Fibroblast of lung (primary cell): ENCODE measurements at regions not wholly inside any gene's neighbourhood (a gene's known extent, or its start where the extent isn't known, plus 50 kb on each side); places are given as distances from the start of the nearest gene placed in this dataset.

Experiments used
- DNase-seq, 2 donors: peaks; one replicate each; pipeline versions ENCODE4 v3.0.0 to v3.0.0-alpha.2; 2010; ENCODE audit warnings: low read depth in 2 of 2
- H2AFZ ChIP-seq: 2 replicates; pipeline ENCODE4 v1.5.1; 2012; ENCODE audit warnings: low read length, control low read depth, inconsistent platforms
- H3K27ac ChIP-seq: 2 replicates; pipeline ENCODE4 v1.5.1; 2011; ENCODE audit warnings: low read length, control low read depth; ENCODE audit not compliant: insufficient read depth
- H3K27me3 ChIP-seq: 2 replicates; pipeline ENCODE4 v1.5.1; 2011; ENCODE audit warnings: mild to moderate bottlenecking, low read length; ENCODE audit not compliant: control insufficient read depth, insufficient read depth
- H3K36me3 ChIP-seq: 2 replicates; pipeline ENCODE4 v1.5.1; 2011; ENCODE audit warnings: low read length; ENCODE audit not compliant: control insufficient read depth, insufficient read depth
- H3K4me1 ChIP-seq: 2 replicates; pipeline ENCODE4 v1.5.1; 2011; ENCODE audit warnings: low read length; ENCODE audit not compliant: control insufficient read depth, insufficient read depth; ENCODE audit errors: extremely low read depth
- H3K4me2 ChIP-seq: 2 replicates; pipeline ENCODE4 v1.5.1; 2011; ENCODE audit warnings: low read length, control low read depth; ENCODE audit not compliant: insufficient read depth; ENCODE audit errors: extremely low read depth
- H3K4me3 ChIP-seq, 4 experiments: fragments of 200-600 bp in 1 of 4; sonication (generic) in 1 of 4; replicated peaks in 1 of 4; 2 replicates each; pipeline ENCODE4 v1.5.1; 2011 to 2016; ENCODE audit warnings: low read length in 4 of 4, low read depth in 3 of 4, mild to moderate bottlenecking in 3 of 4, control low read depth in 2 of 4, inconsistent platforms in 1 of 4, mixed read lengths in 1 of 4; ENCODE audit not compliant: insufficient read depth in 1 of 4; ENCODE audit errors: control extremely low read depth in 1 of 4
- H3K79me2 ChIP-seq: 2 replicates; pipeline ENCODE4 v1.5.1; 2012; ENCODE audit warnings: mild to moderate bottlenecking, low read length, inconsistent platforms; ENCODE audit not compliant: control insufficient read depth, insufficient read depth
- H3K9ac ChIP-seq: 2 replicates; pipeline ENCODE4 v1.5.1; 2011; ENCODE audit warnings: mild to moderate bottlenecking, low read length, control low read depth; ENCODE audit not compliant: insufficient read depth
- H3K9me3 ChIP-seq: 2 replicates; pipeline ENCODE4 v1.5.1; 2012; ENCODE audit warnings: low read depth, low read length; ENCODE audit not compliant: control insufficient read depth, insufficient read depth
- H4K20me1 ChIP-seq: 2 replicates; pipeline ENCODE4 v1.5.1; 2011; ENCODE audit warnings: low read length; ENCODE audit not compliant: control insufficient read depth, insufficient read depth; ENCODE audit errors: extremely low read depth
- EZH2 ChIP-seq: IDR thresholded peaks from 2 replicates; pipeline ENCODE4 v1.5.1; 2012; ENCODE audit warnings: low read length, control low read depth, mild to moderate bottlenecking; ENCODE audit errors: missing control alignments
- TF ChIP-seq, protein P1 (sequence below), 2 donors: IDR thresholded peaks in 1 of 2; conservative IDR thresholded peaks in 1 of 2; 1 replicate in 1 of 2; 2 replicates in 1 of 2; pipeline ENCODE4 v1.5.1; 2011 to 2012; ENCODE audit warnings: low read length in 2 of 2, control low read depth in 1 of 2, inconsistent platforms in 1 of 2, low read depth in 1 of 2, mild to moderate bottlenecking in 1 of 2

DNA sequence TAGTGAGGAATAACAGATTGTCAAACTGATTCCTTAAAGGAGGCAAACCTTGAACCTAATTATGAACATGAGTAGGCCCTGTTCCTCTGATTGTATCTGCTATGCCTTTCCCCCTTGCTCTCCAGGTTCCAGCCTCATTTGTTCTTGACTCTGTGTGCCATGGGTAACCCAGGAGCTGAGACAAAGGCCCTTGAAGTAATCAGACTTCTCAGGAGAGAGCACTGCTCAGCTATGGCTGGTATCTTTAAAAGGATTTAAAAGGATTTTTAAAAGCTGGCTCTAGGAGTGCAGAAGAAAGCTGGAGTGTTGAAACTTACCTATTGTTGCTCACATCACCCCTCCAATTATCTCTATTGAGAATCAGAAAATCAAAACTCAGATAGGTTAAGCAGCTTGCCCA is 1565.5 kb upstream of the AGA start:
- H3K9ac ChIP-seq: no peak overlapping the region
- TF ChIP-seq EZH2: no peak
- TF ChIP-seq, protein P1, sequence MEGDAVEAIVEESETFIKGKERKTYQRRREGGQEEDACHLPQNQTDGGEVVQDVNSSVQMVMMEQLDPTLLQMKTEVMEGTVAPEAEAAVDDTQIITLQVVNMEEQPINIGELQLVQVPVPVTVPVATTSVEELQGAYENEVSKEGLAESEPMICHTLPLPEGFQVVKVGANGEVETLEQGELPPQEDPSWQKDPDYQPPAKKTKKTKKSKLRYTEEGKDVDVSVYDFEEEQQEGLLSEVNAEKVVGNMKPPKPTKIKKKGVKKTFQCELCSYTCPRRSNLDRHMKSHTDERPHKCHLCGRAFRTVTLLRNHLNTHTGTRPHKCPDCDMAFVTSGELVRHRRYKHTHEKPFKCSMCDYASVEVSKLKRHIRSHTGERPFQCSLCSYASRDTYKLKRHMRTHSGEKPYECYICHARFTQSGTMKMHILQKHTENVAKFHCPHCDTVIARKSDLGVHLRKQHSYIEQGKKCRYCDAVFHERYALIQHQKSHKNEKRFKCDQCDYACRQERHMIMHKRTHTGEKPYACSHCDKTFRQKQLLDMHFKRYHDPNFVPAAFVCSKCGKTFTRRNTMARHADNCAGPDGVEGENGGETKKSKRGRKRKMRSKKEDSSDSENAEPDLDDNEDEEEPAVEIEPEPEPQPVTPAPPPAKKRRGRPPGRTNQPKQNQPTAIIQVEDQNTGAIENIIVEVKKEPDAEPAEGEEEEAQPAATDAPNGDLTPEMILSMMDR (conservative IDR thresholded peaks at IDR 0.05 in 1 of 2, IDR thresholded peaks at IDR 0.05 in 1 of 2; ENCODE audit: low read depth in 1 of 2, low read length in 2 of 2): no peak
- H3K9me3 ChIP-seq: no peaks in the 10 kb centered on the region
- no peak overlapping the region for H3K4me2 ChIP-seq
- no peak overlapping the region for H3K4me3 ChIP-seq
- no peak overlapping the region for H3K27ac ChIP-seq
- no peaks in the 10 kb centered on the region for H4K20me1 ChIP-seq
- no peak overlapping the region for H2AFZ ChIP-seq
- no peaks in the 10 kb centered on the region for H3K27me3 ChIP-seq
- DNase-seq: no peak
- H3K79me2 ChIP-seq: no peaks in the 10 kb centered on the region
- H3K36me3 ChIP-seq: no peaks in the 10 kb centered on the region
- no peaks in the 10 kb centered on the region for H3K4me1 ChIP-seq

DNA sequence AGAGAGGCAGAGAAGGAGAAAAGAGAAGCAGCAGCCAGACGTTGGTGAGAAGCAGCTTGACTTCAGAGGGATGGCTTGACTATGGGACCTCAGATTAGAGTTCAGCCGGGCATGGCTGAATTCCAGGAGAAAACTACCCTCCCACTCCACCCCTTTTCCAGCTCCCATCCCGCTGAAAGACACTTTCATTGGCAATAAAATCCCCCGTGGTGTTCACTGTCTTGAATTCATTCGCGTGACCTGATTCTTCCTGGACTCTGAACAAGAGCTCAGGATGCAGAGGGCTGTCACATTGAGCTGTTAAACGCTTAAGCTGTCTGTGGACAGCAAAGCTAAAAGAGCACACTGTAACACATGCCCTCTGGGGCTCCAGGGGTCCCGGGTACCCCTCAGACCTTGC is 1575.3 kb upstream of the AGA start:
- H3K79me2 ChIP-seq: no peaks in the 10 kb centered on the region
- H2AFZ ChIP-seq: no peak overlapping the region
- no peaks in the 10 kb centered on the region for H3K36me3 ChIP-seq
- H4K20me1 ChIP-seq: no peaks in the 10 kb centered on the region
- H3K4me3 ChIP-seq: no peak overlapping the region
- no peaks in the 10 kb centered on the region for H3K4me1 ChIP-seq
- TF ChIP-seq, protein P1 (conservative IDR thresholded peaks at IDR 0.05 in 1 of 2, IDR thresholded peaks at IDR 0.05 in 1 of 2; ENCODE audit: low read depth in 1 of 2, low read length in 2 of 2): no peak
- no peak for TF ChIP-seq EZH2
- no peak for DNase-seq
- no peak overlapping the region for H3K9ac ChIP-seq
- no peaks in the 10 kb centered on the region for H3K27me3 ChIP-seq
- H3K9me3 ChIP-seq: no peaks in the 10 kb centered on the region
- H3K4me2 ChIP-seq: no peak overlapping the region
- no peak overlapping the region for H3K27ac ChIP-seq

DNA sequence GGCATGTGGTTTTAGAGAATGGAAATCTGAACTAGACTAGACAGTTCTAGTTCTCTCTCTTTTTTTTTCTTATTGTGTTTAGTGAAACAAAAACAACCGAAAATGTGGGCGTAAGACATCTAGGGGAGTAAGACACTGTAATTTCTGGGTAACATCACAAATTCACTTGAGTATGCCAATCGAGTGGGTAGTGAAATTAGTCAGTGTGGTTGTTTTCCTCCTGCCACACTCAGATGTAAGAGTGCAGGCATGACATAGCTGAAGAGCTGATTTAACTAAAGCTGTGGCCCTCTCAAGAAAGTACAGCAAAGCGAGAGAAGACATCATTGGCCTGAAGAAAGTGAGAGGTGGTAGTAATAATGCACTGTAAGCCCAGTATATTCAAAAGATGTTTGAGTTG is 1585.3 kb upstream of the AGA start:
- H3K9ac ChIP-seq: no peak overlapping the region
- no peak for DNase-seq
- H3K79me2 ChIP-seq: no peaks in the 10 kb centered on the region
- H3K9me3 ChIP-seq: no peaks in the 10 kb centered on the region
- TF ChIP-seq EZH2: no peak
- TF ChIP-seq, protein P1 (conservative IDR thresholded peaks at IDR 0.05 in 1 of 2, IDR thresholded peaks at IDR 0.05 in 1 of 2; ENCODE audit: low read depth in 1 of 2, low read length in 2 of 2): no peak
- H3K4me2 ChIP-seq: no peak overlapping the region
- no peaks in the 10 kb centered on the region for H3K36me3 ChIP-seq
- no peaks in the 10 kb centered on the region for H4K20me1 ChIP-seq
- H3K27ac ChIP-seq: no peak overlapping the region
- no peak overlapping the region for H2AFZ ChIP-seq
- no peaks in the 10 kb centered on the region for H3K4me1 ChIP-seq
- H3K4me3 ChIP-seq: no peak overlapping the region
- H3K27me3 ChIP-seq: no peaks in the 10 kb centered on the region
